ENCODE measurements at regions not wholly inside any gene's neighbourhood (a gene's known extent, or its start where the extent isn't known, plus 50 kb on each side); places are given as distances from the start of the nearest gene placed in this dataset.
A peak's percentile ranks its signal among the peaks of the same experiment; 100 is the strongest.

GRCh38 chr19:56987184-56987583, 132.6 kb upstream of the USP29 start:
- no TSS peak for BruUV-seq (replicated peaks)
- ChIA-PET CTCF (ENCODE audit: low intra/inter-chr PET ratio) (no interaction called here), POLR2A (no interaction called here)
- no peaks in the 10 kb centered on the region for H4K20me1 ChIP-seq (replicated peaks; ENCODE audit: control insufficient read depth, insufficient read depth, low read length)
- H3K36me3 ChIP-seq (ENCODE audit: control insufficient read depth, insufficient read depth, low read length): no peaks in the 10 kb centered on the region
- no peak overlapping the region for H2AFZ ChIP-seq (ENCODE audit: low read depth, low read length)
- DNase-seq (ENCODE audit: extremely low read depth in 1 of 4, low spot score in 3 of 4): no peak
- H3K9me3 ChIP-seq (replicated peaks; ENCODE audit: control insufficient read depth, insufficient read depth, low read depth, low read length): no peaks in the 10 kb centered on the region; the same call in 1 of the 2 replicates
- H3K4me2 ChIP-seq (ENCODE audit: insufficient read depth, low read length): no peak overlapping the region
- WGBS (ENCODE audit: insufficient coverage, low coverage, missing lambda C conversion rate): 3% methylated on average over 15 of the region's 15 CpGs
- no peak for FAIRE-seq
- no peaks in the 10 kb centered on the region for H3K4me1 ChIP-seq (replicated peaks in 1 of 2; ENCODE audit: control insufficient read depth in 2 of 2, insufficient read depth in 2 of 2, low read length in 2 of 2)
- no peaks in the 10 kb centered on the region for H3K9me1 ChIP-seq (ENCODE audit: control insufficient read depth, insufficient read depth, low read length)
- no peak for ATAC-seq
- intact Hi-C loops (cut with micrococcal nuclease): no loop called here
- no peaks in the 10 kb centered on the region for H3K27me3 ChIP-seq (ENCODE audit: control insufficient read depth in 2 of 2, insufficient read depth in 2 of 2, low read length in 2 of 2)
- no peak overlapping the region for H3K4me3 ChIP-seq
- no peak overlapping the region for H3K27ac ChIP-seq (ENCODE audit: extremely low read depth, low read depth, low read length)
- no peak for TF ChIP-seq GATAD2B (IDR thresholded peaks at IDR 0.05; ENCODE audit: borderline replicate concordance)
- TF ChIP-seq DLX4 (CRISPR knock-in tag; IDR thresholded peaks at IDR 0.05): no peak
- no peak for TF ChIP-seq ZNF184 (CRISPR knock-in tag; IDR thresholded peaks at IDR 0.05)
- peak; percentile 76 for TF ChIP-seq RFX1 (IDR thresholded peaks at IDR 0.05)
- TF ChIP-seq RB1 (IDR thresholded peaks at IDR 0.05; ENCODE audit: low read depth): no peak
- TF ChIP-seq MEF2A (IDR thresholded peaks at IDR 0.05; ENCODE audit: control insufficient read depth, low read depth, low read length): no peak
- no peak for TF ChIP-seq MYNN (IDR thresholded peaks at IDR 0.05)
- TF ChIP-seq MYNN (CRISPR knock-in tag; IDR thresholded peaks at IDR 0.05): no peak
- no peak overlapping the region for H3K9ac ChIP-seq (ENCODE audit: insufficient read depth in 1 of 2, low read depth in 2 of 2, low read length in 2 of 2)
- in situ Hi-C loops (cut with MboI): no loop called here
- H3K79me2 ChIP-seq (ENCODE audit: control insufficient read depth, insufficient read depth, low read length): no peaks in the 10 kb centered on the region

GRCh38 chr19:56988299-56988698, 131.5 kb upstream of the USP29 start:
- no peak for ATAC-seq
- intact Hi-C loops (cut with micrococcal nuclease) (no loop called here), in situ Hi-C loops (cut with MboI) (no loop called here)
- H3K9ac ChIP-seq (ENCODE audit: insufficient read depth in 1 of 2, low read depth in 2 of 2, low read length in 2 of 2): no peak overlapping the region
- no peak overlapping the region for H2AFZ ChIP-seq (ENCODE audit: low read depth, low read length)
- H3K9me3 ChIP-seq (replicated peaks; ENCODE audit: control insufficient read depth, insufficient read depth, low read depth, low read length): no peaks in the 10 kb centered on the region; the same call in 1 of the 2 replicates
- BruUV-seq (replicated peaks): no TSS peak
- no peak for FAIRE-seq
- 0% methylated on average over 5 of the region's 5 CpGs for WGBS (ENCODE audit: insufficient coverage, low coverage, missing lambda C conversion rate)
- no peaks in the 10 kb centered on the region for H3K79me2 ChIP-seq (ENCODE audit: control insufficient read depth, insufficient read depth, low read length)
- H3K4me2 ChIP-seq (ENCODE audit: insufficient read depth, low read length): no peak overlapping the region
- ChIA-PET CTCF (ENCODE audit: low intra/inter-chr PET ratio) (no interaction called here), POLR2A (interaction anchor here (0.7 kb wide), 1 partner anchor 344 kb away, joined by 3 read pairs; no protein-coding TSS in a partner anchor)
- H4K20me1 ChIP-seq (replicated peaks; ENCODE audit: control insufficient read depth, insufficient read depth, low read length): no peaks in the 10 kb centered on the region
- no peaks in the 10 kb centered on the region for H3K27me3 ChIP-seq (ENCODE audit: control insufficient read depth in 2 of 2, insufficient read depth in 2 of 2, low read length in 2 of 2)
- no peaks in the 10 kb centered on the region for H3K36me3 ChIP-seq (ENCODE audit: control insufficient read depth, insufficient read depth, low read length)
- no peaks in the 10 kb centered on the region for H3K4me1 ChIP-seq (replicated peaks in 1 of 2; ENCODE audit: control insufficient read depth in 2 of 2, insufficient read depth in 2 of 2, low read length in 2 of 2)
- H3K9me1 ChIP-seq (ENCODE audit: control insufficient read depth, insufficient read depth, low read length): no peaks in the 10 kb centered on the region
- no peak overlapping the region for H3K27ac ChIP-seq (ENCODE audit: extremely low read depth, low read depth, low read length)
- no peak for DNase-seq (ENCODE audit: extremely low read depth in 1 of 4, low spot score in 3 of 4)
- H3K4me3 ChIP-seq: no peak overlapping the region
- TF ChIP-seq MYNN (IDR thresholded peaks at IDR 0.05) (no peak), MYNN (CRISPR knock-in tag; IDR thresholded peaks at IDR 0.05) (no peak), CTBP1 (IDR thresholded peaks at IDR 0.05; ENCODE audit: borderline replicate concordance) (no peak), E2F6 (IDR thresholded peaks at IDR 0.05; ENCODE audit: borderline replicate concordance in 1 of 2, extremely low read depth in 1 of 2, insufficient read depth in 1 of 2, insufficient read length in 1 of 2, low read depth in 1 of 2, low read length in 1 of 2, poor library complexity in 1 of 2, severe bottlenecking in 1 of 2) (no peak), MIER1 (IDR thresholded peaks at IDR 0.05; ENCODE audit: low read depth) (no peak), NCOA6 (IDR thresholded peaks at IDR 0.05) (no peak), TOE1 (IDR thresholded peaks at IDR 0.05; ENCODE audit: borderline replicate concordance) (no peak), TOE1 (CRISPR knock-in tag; IDR thresholded peaks at IDR 0.05; ENCODE audit: borderline replicate concordance, low read depth) (no peak), PTTG1 (tag; IDR thresholded peaks at IDR 0.05; ENCODE audit: low read depth) (no peak)
- TF ChIP-seq, protein P1, sequence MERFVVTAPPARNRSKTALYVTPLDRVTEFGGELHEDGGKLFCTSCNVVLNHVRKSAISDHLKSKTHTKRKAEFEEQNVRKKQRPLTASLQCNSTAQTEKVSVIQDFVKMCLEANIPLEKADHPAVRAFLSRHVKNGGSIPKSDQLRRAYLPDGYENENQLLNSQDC (CRISPR knock-in tag; IDR thresholded peaks at IDR 0.05): no peak

Measured in K562 (cell line).